ENCODE measurements at regions not wholly inside any gene's neighbourhood (a gene's known extent, or its start where the extent isn't known, plus 50 kb on each side); places are given as distances from the start of the nearest gene placed in this dataset.

GRCh38 chr4:16278178-16278577 lies 51.9 kb upstream of the TAPT1 start:
- TF ChIP-seq, protein P1, sequence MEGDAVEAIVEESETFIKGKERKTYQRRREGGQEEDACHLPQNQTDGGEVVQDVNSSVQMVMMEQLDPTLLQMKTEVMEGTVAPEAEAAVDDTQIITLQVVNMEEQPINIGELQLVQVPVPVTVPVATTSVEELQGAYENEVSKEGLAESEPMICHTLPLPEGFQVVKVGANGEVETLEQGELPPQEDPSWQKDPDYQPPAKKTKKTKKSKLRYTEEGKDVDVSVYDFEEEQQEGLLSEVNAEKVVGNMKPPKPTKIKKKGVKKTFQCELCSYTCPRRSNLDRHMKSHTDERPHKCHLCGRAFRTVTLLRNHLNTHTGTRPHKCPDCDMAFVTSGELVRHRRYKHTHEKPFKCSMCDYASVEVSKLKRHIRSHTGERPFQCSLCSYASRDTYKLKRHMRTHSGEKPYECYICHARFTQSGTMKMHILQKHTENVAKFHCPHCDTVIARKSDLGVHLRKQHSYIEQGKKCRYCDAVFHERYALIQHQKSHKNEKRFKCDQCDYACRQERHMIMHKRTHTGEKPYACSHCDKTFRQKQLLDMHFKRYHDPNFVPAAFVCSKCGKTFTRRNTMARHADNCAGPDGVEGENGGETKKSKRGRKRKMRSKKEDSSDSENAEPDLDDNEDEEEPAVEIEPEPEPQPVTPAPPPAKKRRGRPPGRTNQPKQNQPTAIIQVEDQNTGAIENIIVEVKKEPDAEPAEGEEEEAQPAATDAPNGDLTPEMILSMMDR (IDR thresholded peaks at IDR 0.05) = no peak
- no peak for TF ChIP-seq POLR2AphosphoS5 (IDR thresholded peaks at IDR 0.05)
- TF ChIP-seq POLR2A (IDR thresholded peaks at IDR 0.05) = no peak
- TF ChIP-seq EP300 (IDR thresholded peaks at IDR 0.05; ENCODE audit: low read depth) = no peak

Data from transverse colon (tissue), 4 donors.